Activated naive CD4-positive, alpha-beta T cell treated with anti-CD3 and anti-CD28 coated beads, Interleukin-2, amount 10 ng/mL, durations not matched to agents 7 days and 5 days (primary cell): ENCODE measurements at regions not wholly inside any gene's neighbourhood (a gene's known extent, or its start where the extent isn't known, plus 50 kb on each side); places are given as distances from the start of the nearest gene placed in this dataset.

Experiments used
- CTCF ChIA-PET: fragments of 350-600 bp; sonication (Branson Sonifier 250); formaldehyde crosslinking; loops from one replicate; lab custom pipeline; 2021; ENCODE audit warnings: antibody characterized with exemption; lab: Charles Lee
- DNase-seq: peaks from one replicate; pipeline ENCODE4 v3.0.0-alpha.2; 2020
- H3K27ac Mint-ChIP-seq: one replicate; pipeline ENCODE4 v1.8.0; 2021; ENCODE audit warnings: mild to moderate bottlenecking, moderate library complexity, mixed read lengths
- H3K27me3 Mint-ChIP-seq: one replicate; pipeline ENCODE4 v1.8.0; 2021; ENCODE audit warnings: mild to moderate bottlenecking, mixed read lengths
- H3K36me3 Mint-ChIP-seq: one replicate; pipeline ENCODE4 v1.8.0; 2021; ENCODE audit warnings: mixed read lengths
- H3K4me1 Mint-ChIP-seq: one replicate; pipeline ENCODE4 v1.8.0; 2021; ENCODE audit warnings: mixed read lengths
- H3K4me3 Mint-ChIP-seq: one replicate; pipeline ENCODE4 v1.8.0; 2021; ENCODE audit warnings: mild to moderate bottlenecking, moderate library complexity, mixed read lengths
- H3K9me3 Mint-ChIP-seq: one replicate; pipeline ENCODE4 v1.8.0; 2021; ENCODE audit warnings: mixed read lengths

- Mint-ChIP-seq H3K4me3 (no peak overlapping the region), H3K4me1 (peaks cover 48% of the 10 kb centered on the region)
- peak; percentile 85 for DNase-seq
Measured at GRCh38 chr12:124480469-124481256, 86.7 kb downstream of the NCOR2 start.

GRCh38 chr12:124479680-124480468 is 87.5 kb downstream of the NCOR2 start:
- peaks cover 46% of the 10 kb centered on the region for H3K4me1 Mint-ChIP-seq
- DNase-seq = no peak
- CTCF ChIA-PET = interaction anchor here (0.9 kb wide), 1 partner anchor 11 kb away, joined by 3 read pairs; no protein-coding TSS in a partner anchor
- no peaks in the 10 kb centered on the region for H3K9me3 Mint-ChIP-seq
- H3K27ac Mint-ChIP-seq = peak overlapping the region; percentile 5
- no peaks in the 10 kb centered on the region for H3K27me3 Mint-ChIP-seq
- H3K36me3 Mint-ChIP-seq = peaks cover 54% of the 10 kb centered on the region
- H3K4me3 Mint-ChIP-seq = no peak overlapping the region

More at GRCh38 chr12:124480469-124481256, 86.7 kb downstream of the NCOR2 start:
- Mint-ChIP-seq H3K36me3 (peaks cover 51% of the 10 kb centered on the region), H3K27ac (peak overlapping the region; percentile 5), H3K27me3 (no peaks in the 10 kb centered on the region), H3K9me3 (no peaks in the 10 kb centered on the region)
- CTCF ChIA-PET = interaction anchor here (0.9 kb wide), 1 partner anchor 10 kb away, joined by 3 read pairs; no protein-coding TSS in a partner anchor

- Mint-ChIP-seq H3K27me3 (no peaks in the 10 kb centered on the region), H3K36me3 (peaks cover 55% of the 10 kb centered on the region), H3K9me3 (peaks cover 4% of the 10 kb centered on the region), H3K4me3 (no peak overlapping the region), H3K4me1 (peaks cover 39% of the 10 kb centered on the region), H3K27ac (no peak overlapping the region)
- no peak for DNase-seq
- CTCF ChIA-PET = no interaction called here
Measured at GRCh38 chr12:124478985-124479645, 88.3 kb downstream of the NCOR2 start.

GRCh38 chr12:124478416-124478815 is 89.0 kb downstream of the NCOR2 start:
- CTCF ChIA-PET = no interaction called here
- peak overlapping the region; percentile 15 for H3K27ac Mint-ChIP-seq
- H3K27me3 Mint-ChIP-seq = no peaks in the 10 kb centered on the region
- H3K9me3 Mint-ChIP-seq = peaks cover 11% of the 10 kb centered on the region
- H3K4me1 Mint-ChIP-seq = peaks cover 37% of the 10 kb centered on the region
- H3K4me3 Mint-ChIP-seq = no peak overlapping the region
- DNase-seq = no peak
- H3K36me3 Mint-ChIP-seq = peaks cover 60% of the 10 kb centered on the region

GRCh38 chr12:124477107-124477915 is 90.1 kb downstream of the NCOR2 start:
- Mint-ChIP-seq H3K4me3 (no peak overlapping the region), H3K4me1 (peaks cover 37% of the 10 kb centered on the region), H3K9me3 (peaks cover 14% of the 10 kb centered on the region), H3K36me3 (peaks cover 70% of the 10 kb centered on the region), H3K27me3 (no peaks in the 10 kb centered on the region), H3K27ac (no peak overlapping the region)
- CTCF ChIA-PET = no interaction called here
- DNase-seq = no peak

GRCh38 chr12:124476011-124476400 is 91.4 kb downstream of the NCOR2 start:
- CTCF ChIA-PET = interaction anchor here (0.7 kb wide), 1 partner anchor 514 kb away, joined by 6 read pairs; no protein-coding TSS in a partner anchor
- H3K36me3 Mint-ChIP-seq = peaks cover 73% of the 10 kb centered on the region
- H3K4me3 Mint-ChIP-seq = no peak overlapping the region

GRCh38 chr12:124475295-124476010 is 92.0 kb downstream of the NCOR2 start:
- Mint-ChIP-seq H3K27me3 (no peaks in the 10 kb centered on the region), H3K4me3 (no peak overlapping the region), H3K9me3 (peaks cover 19% of the 10 kb centered on the region), H3K4me1 (peaks cover 25% of the 10 kb centered on the region), H3K36me3 (peaks cover 75% of the 10 kb centered on the region), H3K27ac (no peak overlapping the region)
- CTCF ChIA-PET = no interaction called here
- DNase-seq = no peak

More at GRCh38 chr12:124476011-124476400, 91.4 kb downstream of the NCOR2 start:
- Mint-ChIP-seq H3K4me1 (peaks cover 29% of the 10 kb centered on the region), H3K27me3 (no peaks in the 10 kb centered on the region), H3K27ac (no peak overlapping the region), H3K9me3 (peaks cover 17% of the 10 kb centered on the region)
- DNase-seq = no peak

GRCh38 chr12:124474709-124475108 is 92.7 kb downstream of the NCOR2 start:
- no peak for DNase-seq
- Mint-ChIP-seq H3K4me1 (peaks cover 20% of the 10 kb centered on the region), H3K9me3 (peaks cover 24% of the 10 kb centered on the region), H3K36me3 (peaks cover 80% of the 10 kb centered on the region), H3K27ac (no peak overlapping the region), H3K4me3 (no peak overlapping the region), H3K27me3 (no peaks in the 10 kb centered on the region)
- CTCF ChIA-PET = interaction anchor here (0.8 kb wide), 1 partner anchor 9 kb away, joined by 3 read pairs; no protein-coding TSS in a partner anchor

GRCh38 chr12:124472690-124473279 is 94.6 kb downstream of the NCOR2 start:
- Mint-ChIP-seq H3K27ac (no peak overlapping the region), H3K27me3 (no peaks in the 10 kb centered on the region), H3K9me3 (peaks cover 32% of the 10 kb centered on the region), H3K4me1 (peaks cover 10% of the 10 kb centered on the region), H3K4me3 (no peak overlapping the region), H3K36me3 (peaks cover 77% of the 10 kb centered on the region)
- DNase-seq = no peak
- CTCF ChIA-PET = no interaction called here

- Mint-ChIP-seq H3K9me3 (peaks cover 32% of the 10 kb centered on the region), H3K27ac (no peak overlapping the region), H3K36me3 (peaks cover 69% of the 10 kb centered on the region), H3K4me3 (no peak overlapping the region), H3K4me1 (peaks cover 10% of the 10 kb centered on the region), H3K27me3 (no peaks in the 10 kb centered on the region)
- no peak for DNase-seq
- CTCF ChIA-PET = interaction anchor here (1.3 kb wide), 1 partner anchor 16 kb away, joined by 4 read pairs; no protein-coding TSS in a partner anchor
Measured at GRCh38 chr12:124471828-124472227, 95.6 kb downstream of the NCOR2 start.

GRCh38 chr12:124470806-124471205 is 96.6 kb downstream of the NCOR2 start:
- H3K4me1 Mint-ChIP-seq = peaks cover 20% of the 10 kb centered on the region
- DNase-seq = no peak
- CTCF ChIA-PET = interaction anchor here (1.3 kb wide), 1 partner anchor 15 kb away, joined by 4 read pairs; no protein-coding TSS in a partner anchor
- H3K27me3 Mint-ChIP-seq = no peaks in the 10 kb centered on the region
- peaks cover 68% of the 10 kb centered on the region for H3K36me3 Mint-ChIP-seq
- no peak overlapping the region for H3K4me3 Mint-ChIP-seq
- H3K9me3 Mint-ChIP-seq = peaks cover 32% of the 10 kb centered on the region
- H3K27ac Mint-ChIP-seq = no peak overlapping the region

GRCh38 chr12:124470139-124470538 is 97.3 kb downstream of the NCOR2 start:
- CTCF ChIA-PET = interaction anchor here (0.8 kb wide), 1 partner anchor 291 kb away, joined by 4 read pairs; no protein-coding TSS in a partner anchor
- H3K27me3 Mint-ChIP-seq = no peaks in the 10 kb centered on the region
- no peak for DNase-seq
- H3K4me3 Mint-ChIP-seq = no peak overlapping the region
- peaks cover 26% of the 10 kb centered on the region for H3K4me1 Mint-ChIP-seq
- H3K27ac Mint-ChIP-seq = no peak overlapping the region
- peaks cover 33% of the 10 kb centered on the region for H3K9me3 Mint-ChIP-seq
- peaks cover 71% of the 10 kb centered on the region for H3K36me3 Mint-ChIP-seq
